GM19193 (cell line): ENCODE measurements at regions not wholly inside any gene's neighbourhood (a gene's known extent, or its start where the extent isn't known, plus 50 kb on each side); places are given as distances from the start of the nearest gene placed in this dataset.

Experiments
- POLR2A ChIP-seq: IDR thresholded peaks from 4 replicates; pipeline ENCODE4 v1.6.1; 2011; ENCODE audit not compliant: insufficient read depth, insufficient read length; ENCODE audit errors: extremely low read depth

DNA sequence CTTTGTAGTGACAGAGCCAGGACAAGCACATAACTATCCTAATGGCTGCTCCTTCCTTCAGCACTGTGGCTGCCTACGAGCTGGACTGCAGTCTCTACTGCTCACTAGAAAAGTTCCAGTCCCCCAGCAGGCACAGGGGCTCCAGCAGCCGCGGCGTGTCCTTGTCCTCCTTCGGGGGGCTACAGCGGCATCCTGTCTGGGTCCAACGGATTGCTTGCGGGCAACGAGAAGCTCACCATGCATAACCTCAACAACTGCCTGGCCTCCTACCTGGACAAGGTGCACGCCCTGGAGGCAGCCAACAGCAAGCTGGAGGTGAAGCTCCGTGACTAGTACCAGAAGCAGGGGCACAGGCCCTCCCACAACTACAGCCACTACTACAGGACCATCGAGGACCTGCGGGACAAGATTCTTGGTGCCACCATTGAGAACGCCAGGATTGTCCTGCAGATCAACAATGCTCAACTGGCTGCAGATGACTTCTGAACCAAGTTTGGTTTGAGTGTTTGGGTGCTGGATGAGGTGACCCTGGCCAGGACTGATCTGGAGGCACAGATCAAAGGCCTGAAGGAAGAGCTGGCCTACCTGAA is 169.4 kb downstream of the NDUFA12 start:
- TF ChIP-seq POLR2A: no peak

DNA sequence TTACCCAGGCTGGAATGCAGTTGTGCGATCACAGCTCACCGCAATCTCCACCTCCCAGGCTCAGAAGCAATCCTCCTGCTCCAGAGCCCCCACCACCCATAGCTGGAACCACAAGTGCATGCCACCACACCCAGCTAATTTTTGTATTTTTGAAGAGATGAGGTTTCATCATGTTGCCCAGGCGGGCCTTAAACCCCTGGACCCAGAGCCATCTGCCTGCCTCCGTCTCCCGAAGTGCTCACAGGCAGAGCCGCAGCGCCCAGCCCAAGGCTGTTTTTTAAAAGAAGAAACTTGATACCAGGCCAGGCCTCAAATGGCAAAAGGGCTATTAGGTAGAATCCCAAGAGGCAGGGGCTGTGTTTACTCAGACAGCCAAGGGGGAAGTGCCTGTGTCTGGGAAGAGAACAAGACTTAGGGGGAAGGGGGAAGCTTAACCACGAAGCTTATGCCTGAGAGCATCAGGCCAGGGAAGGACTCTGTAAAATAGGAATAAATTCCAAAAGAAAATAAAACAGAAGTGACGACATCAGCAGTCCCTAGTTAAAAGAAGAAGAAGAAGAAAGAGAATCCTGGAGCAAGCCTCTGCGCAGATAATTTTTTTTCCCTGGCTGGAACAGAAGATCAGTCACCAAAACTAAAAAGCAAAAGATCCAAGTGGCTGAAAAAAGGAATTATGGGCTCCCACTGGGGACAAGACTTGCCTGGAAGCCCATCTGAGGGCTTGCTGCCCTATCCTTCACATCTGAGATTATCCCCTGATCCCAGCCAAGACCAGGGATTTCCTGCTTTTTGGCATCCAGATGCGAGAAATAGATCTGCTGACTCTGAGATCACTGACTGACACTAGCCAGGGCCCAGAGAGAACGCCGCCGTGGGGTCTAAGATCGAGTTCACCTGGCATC is 170.5 kb downstream of the NDUFA12 start:
- TF ChIP-seq POLR2A: no peak

DNA sequence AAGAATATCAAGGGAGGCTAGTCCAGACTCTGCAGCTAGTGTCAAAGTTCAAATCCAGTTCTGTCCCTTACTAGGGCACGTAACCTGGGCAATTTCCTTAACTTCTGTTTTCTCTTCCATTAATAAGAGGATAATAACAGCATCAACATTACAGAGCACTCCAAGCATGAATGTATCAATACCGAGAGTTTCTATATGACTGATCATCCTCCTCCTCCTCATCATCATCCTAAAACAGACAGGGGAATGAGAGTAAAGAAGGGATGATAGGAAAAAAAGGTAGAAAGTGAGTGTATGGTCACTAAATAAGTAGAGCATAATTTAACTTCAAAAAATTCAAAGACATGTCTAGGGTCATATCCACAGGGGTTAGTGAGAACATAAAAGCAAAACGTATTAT is 171.4 kb downstream of the NDUFA12 start:
- TF ChIP-seq POLR2A: no peak

DNA sequence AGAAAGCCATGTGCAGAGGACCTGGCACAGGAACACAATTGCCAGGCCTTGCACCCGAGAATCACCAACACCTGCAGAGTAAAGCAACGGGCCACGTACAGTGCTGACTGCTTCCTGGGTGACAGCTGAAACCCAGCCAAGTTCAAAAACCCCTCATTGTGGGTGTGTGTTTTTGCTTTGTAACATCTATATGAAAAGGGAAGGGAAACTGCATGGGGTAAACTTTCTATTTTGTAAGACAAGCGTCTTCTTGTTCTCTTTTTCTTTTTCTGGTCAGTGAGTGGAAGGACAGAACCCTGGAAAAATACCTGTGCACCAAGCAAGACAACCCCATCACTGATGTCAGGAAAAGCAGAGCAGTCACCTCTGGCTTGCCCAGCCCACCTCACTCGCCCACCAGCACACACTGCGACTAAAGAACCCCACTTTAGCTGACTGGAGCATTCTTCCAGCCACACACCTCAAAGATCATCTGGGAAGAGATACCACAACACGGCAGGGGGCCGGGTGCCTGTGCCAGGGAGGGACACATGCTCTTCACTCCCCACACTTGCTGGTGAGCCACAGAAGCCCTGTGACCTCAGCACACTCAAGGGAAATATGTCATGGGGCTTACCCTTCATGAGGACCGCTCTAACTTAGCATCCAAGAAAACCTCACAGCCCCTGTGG is 172.3 kb downstream of the NDUFA12 start:
- peak; percentile 58 for TF ChIP-seq POLR2A

DNA sequence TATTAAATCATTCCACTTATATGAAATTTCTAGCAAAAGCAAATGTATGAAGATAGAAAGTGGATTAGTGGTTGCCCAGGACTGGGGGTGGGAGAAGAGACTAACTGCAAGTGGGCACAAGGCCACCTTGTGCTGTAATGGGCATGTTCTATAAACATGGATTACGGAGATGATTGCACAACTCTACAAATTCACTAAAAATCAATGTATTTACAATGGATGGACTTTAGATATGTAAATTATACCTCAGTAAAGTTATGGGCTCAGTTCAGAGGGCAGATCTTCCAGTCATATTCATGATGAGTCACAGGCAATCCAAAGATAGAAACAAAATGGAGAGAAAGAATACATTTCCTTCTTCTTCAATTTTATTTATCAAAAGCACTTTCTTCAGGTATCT is 173.9 kb downstream of the NDUFA12 start:
- TF ChIP-seq POLR2A: no peak

DNA sequence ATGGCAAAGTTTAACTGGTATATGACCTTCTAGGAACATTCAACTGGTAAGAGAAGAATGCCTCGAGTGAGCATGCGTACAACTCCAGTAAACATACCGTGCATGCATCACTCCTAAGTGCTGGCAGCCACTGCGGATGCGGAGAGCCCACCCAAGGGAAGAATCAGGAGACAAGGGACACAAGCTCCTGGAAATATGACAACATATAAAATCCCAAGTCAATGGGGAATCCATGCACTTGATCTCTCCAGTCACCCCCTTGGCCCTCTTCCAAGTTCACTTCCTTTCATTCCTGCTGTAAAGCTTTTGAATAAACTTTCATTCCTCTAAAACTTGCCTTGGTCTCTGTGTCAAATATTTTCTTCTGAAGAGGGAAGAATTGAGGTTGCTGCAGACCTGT is 168.7 kb upstream of the TMCC3 start:
- TF ChIP-seq POLR2A: peak; percentile 21

DNA sequence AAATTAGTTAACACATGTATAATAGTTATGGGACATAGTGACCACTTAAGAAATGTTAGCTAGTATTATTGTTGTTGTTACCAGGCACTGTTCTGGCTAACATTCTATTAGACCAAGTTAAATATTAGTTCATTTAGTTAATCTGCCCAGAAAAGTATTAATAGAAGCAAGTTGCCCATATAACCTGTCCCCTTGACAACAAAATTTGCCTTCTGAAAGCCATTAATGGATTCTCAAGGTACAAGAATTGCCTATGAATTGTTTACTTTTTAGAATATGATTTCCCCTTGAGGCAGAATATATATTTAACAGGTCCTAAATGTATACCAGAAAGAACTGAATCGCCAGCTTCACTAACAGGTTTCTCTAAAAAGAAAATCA is 167.3 kb upstream of the TMCC3 start:
- TF ChIP-seq POLR2A: no peak

DNA sequence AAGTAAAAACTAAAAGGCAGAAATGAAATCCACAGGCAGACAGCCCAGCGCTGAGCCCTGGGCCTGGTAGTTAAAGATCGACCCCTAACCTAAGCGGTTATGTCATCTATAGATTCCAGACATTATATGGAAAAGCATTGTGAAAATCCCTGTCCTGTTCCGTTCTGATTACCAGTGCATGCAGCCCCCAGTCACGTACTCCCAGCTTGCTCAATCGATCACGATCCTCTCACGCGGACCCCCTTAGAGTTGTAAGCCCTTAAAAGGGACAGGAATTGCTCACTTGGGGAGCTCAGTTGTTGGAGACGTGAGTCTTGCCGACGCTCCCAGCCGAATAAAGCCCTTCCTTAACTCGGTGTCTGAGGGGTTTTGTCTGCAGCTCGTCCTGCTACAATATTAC is 166.8 kb upstream of the TMCC3 start:
- TF ChIP-seq POLR2A: peak; percentile 23

DNA sequence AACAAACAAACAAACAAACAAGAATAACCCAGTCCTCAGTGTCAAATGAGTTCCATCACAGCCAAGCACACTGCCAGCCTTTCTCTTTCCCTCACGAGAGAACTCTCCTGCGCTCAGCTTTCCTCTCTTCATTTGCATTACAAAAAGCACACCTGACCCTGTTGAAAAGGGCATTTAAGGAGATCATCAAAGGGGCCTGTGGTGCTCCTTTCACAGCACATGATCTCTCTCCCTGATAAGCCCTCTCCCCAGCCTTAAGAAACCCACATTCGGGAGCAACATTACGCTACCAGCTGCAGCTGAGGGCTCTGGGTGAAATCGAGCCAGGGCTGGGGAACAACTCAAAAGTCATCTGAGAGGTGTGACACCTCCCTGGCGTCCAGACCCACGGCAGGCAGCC is 165.6 kb upstream of the TMCC3 start:
- TF ChIP-seq POLR2A: peak; percentile 24

DNA sequence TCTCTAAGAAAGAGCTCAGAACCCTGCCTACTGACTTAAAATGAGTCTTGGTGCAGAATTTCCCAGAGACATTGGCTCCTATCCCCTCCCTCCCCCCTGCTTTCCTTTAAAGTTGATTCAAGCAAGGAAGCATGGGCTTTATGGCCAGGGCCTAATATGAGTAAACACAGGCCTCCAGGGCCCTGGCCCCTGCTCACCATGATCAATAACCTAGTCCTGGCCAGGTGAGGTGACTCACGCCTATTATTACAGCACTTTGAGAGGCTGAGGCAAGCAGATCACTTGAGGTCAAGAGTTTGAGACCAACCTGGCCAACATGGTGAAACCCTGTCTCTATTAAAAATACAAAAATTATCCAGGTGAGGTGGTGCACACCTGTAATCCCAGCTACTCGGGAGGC is 165.1 kb upstream of the TMCC3 start:
- TF ChIP-seq POLR2A: no peak

DNA sequence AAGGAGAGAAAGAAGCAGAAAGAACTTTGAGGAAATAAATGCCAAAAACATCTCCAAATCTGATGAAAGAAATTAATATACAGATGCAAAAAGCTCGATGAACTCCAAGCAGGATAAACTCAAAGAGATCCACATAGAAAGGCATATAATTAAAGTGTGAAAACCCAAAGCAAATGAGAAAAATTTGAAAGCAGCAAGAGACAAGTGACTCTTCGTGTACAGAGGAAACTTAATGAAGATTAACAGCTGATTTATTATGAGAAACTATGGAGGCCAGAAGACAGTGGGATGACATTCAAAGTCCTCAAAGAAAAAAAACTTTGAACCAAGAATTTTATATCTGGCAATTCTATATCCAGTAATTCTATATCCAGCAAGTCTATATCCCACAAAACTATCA is 163.0 kb upstream of the TMCC3 start:
- TF ChIP-seq POLR2A: no peak

DNA sequence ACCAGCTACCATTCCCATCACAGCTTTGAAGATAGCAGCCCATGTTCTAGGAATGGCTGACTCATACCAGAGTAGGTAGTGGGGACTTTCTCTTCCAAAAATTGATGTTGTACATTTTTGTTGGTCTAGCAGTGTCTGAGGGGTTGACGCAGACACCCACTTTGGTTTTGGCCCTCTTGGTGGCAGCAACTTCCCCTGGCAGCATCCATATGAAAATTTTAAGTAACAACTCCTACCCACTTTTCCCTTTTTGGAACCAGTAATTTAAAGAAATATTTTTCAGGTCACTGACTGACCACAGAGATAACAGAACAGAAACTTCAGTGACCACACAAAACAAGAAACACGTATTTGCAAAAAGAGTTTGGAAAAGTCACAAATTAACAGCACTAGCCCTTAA is 162.0 kb upstream of the TMCC3 start:
- no peak for TF ChIP-seq POLR2A

DNA sequence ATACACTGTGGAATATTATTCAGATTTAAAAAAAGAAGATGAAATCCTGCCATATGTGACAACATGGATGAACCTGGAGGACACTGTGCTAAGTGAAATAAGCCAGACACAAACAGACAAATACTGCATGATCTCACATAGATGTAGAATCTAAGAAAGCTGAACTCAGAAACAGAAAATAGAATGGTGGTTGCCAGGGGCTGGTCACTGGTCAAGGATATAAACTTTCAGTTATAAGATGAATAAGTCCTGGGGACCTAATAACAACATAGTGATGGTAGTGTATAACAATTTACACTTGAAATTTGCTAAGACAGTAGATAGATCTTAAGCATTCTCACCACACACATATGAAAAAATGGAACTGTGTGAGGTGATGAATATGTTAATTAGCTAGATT is 161.3 kb upstream of the TMCC3 start:
- TF ChIP-seq POLR2A: no peak

DNA sequence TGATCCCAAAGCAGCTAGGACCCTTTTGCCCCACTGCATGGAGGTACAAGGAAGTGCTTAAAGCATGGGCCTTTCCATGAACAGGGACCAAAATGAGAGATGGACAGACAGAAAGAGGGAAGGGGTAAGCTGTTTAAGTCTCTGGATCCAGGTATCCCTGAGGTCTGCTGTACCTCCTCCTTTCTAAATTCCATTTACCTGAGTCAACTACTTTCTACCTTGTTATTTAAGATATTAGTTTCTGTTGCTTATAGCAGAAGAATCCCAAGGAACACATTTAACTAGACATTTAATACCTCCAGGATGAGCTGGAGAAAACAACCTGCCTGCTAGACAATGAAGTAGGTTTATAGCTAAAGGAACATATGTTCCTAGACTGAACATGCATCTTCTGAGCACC is 157.6 kb upstream of the TMCC3 start:
- TF ChIP-seq POLR2A: no peak

DNA sequence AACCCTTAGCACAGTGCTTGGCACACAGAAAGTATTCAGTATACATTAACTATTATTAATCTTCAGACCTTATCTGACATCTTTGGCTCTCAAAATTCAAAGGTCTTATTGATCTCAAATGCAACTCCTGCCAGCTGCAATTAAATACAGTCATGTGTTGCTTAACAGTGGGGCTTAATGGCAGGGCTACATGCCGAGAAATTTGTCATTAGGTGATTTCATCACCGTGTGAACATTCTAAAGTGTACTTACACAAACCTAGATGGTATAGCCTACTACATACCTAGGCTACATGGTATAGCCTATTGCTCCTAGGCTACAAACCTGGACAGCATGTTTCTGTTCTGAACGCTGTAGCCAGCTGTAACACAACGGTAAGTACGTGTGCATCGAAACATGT is 156.3 kb upstream of the TMCC3 start:
- TF ChIP-seq POLR2A: no peak
